ENCODE measurements at regions not wholly inside any gene's neighbourhood (a gene's known extent, or its start where the extent isn't known, plus 50 kb on each side); places are given as distances from the start of the nearest gene placed in this dataset.

GRCh38 chr6:156471000-156471399 is 306.2 kb upstream of the ARID1B start:
- no peak for DNase-seq (ENCODE audit: low read depth in 3 of 3, low spot score in 2 of 3)

GRCh38 chr6:156464100-156464878 is 312.9 kb upstream of the ARID1B start:
- DNase-seq (ENCODE audit: low read depth in 3 of 3, low spot score in 2 of 3): no peak

- DNase-seq (ENCODE audit: low read depth in 3 of 3, low spot score in 2 of 3): no peak
Measured at GRCh38 chr6:156461647-156462046, 315.5 kb upstream of the ARID1B start.

DNA sequence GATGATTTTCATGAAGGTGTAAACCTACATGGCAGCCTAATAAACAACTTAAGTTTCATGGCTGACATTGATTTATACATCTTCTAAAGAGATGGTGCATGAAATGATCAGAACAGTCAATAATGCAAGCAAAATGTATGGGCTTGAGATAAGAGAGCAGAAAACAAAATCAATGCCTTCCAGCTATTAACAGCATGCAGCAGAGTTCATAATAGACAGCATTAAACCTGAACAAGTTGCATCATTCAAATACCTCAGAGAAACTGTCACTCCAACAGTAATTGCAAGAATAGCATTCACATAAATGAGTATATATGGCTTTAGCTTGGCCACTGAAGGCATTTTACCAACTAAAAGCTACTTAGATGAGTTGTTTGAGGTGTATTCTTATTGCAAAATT is 319.6 kb upstream of the ARID1B start:
- DNase-seq (ENCODE audit: low read depth in 3 of 3, low spot score in 2 of 3): no peak

- DNase-seq (ENCODE audit: low read depth in 3 of 3, low spot score in 2 of 3): no peak
Measured at GRCh38 chr6:156455847-156456246, 321.3 kb upstream of the ARID1B start.

- DNase-seq (ENCODE audit: low read depth in 3 of 3, low spot score in 2 of 3): no peak
Measured at GRCh38 chr6:156454867-156455266, 322.3 kb upstream of the ARID1B start.

DNA sequence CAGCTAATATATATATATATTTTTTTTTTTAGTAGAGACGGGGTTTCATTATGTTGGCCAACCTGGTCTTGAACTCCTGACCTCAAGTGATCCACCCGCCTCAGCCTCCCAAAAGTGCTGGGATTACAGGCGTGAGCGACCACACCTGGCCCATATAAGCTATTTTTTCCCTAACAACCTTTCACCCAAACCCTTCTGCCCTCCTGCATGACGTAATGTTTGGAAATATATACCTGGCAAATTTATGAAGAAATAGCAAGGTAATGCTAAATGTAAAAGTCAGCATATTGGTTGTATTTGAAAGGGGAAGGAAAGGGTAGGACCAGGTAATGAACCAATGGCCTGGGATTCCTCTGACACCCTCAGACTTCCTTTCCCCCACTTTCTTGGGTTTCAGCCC is 325.5 kb upstream of the ARID1B start:
- DNase-seq (ENCODE audit: low read depth in 3 of 3, low spot score in 2 of 3): no peak

GRCh38 chr6:156451088-156451487 is 326.1 kb upstream of the ARID1B start:
- DNase-seq (ENCODE audit: low read depth in 3 of 3, low spot score in 2 of 3): no peak

GRCh38 chr6:156450421-156450820 is 326.8 kb upstream of the ARID1B start:
- no peak for DNase-seq (ENCODE audit: low read depth in 3 of 3, low spot score in 2 of 3)

DNA sequence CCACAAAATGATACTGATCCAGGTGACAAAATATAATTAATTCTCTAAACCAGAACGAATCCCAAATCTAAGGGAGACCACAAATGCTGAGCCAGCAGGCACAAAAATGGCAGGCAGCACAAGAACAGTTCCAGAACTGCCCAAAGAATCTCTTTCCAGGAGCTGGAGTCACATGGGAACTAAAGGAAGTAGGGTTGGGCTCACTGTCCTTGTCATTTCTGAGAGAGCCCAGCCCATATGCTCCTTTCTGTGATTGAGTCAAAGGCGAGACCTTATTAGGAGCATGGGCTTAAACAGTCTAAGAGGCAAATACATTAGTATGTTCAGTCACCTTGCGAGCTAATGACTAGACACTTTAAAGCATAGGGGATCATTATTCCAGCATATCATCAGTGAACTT is 327.6 kb upstream of the ARID1B start:
- DNase-seq (ENCODE audit: low read depth in 3 of 3, low spot score in 2 of 3): no peak

DNA sequence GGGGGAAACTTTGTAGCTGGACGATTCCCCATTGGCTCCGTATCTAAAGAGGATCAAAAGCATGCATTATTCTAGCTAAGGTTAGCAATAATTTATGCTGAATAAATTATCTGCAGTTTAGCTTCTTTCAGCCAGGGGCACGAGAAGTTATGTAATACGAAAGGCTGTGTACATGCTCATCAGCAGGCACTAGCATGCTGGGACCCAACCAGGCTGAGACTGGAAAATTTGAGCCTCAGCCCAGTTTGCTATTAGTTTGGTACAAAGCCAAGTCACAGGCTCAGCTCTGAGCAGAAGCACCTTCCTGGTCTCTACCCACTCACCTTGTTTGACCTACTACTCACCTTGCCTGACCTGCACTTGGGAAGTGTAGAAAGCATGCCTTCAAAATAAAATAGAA is 328.1 kb upstream of the ARID1B start:
- DNase-seq (ENCODE audit: low read depth in 3 of 3, low spot score in 2 of 3): no peak

- no peak for DNase-seq (ENCODE audit: low read depth in 3 of 3, low spot score in 2 of 3)
Measured at GRCh38 chr6:156448579-156448978, 328.6 kb upstream of the ARID1B start.

DNA sequence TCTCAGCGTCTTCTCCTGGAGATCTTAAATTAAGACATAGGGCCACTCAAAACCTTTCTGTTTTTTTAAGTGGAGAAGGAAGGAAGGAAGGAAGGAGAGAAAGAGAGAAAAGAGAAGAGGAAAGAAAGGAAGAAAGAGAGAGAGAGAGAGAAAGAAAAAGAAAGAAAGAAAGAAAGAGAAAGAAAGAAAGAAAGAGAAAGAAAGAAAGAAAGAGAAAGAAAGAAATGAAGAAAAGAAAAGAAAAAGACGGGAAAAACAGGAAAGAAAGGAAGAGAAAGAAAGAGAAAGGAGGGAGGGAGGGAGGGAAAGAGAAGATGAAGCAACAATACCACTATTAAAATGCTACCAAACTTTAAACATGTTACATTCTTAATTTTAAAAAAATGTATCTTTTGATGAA is 336.5 kb upstream of the ARID1B start:
- DNase-seq (ENCODE audit: low read depth in 3 of 3, low spot score in 2 of 3): no peak

GRCh38 chr6:156438350-156438923 is 338.7 kb upstream of the ARID1B start:
- DNase-seq (ENCODE audit: low read depth in 3 of 3, low spot score in 2 of 3): no peak

GRCh38 chr6:156437121-156437879 is 339.9 kb upstream of the ARID1B start:
- no peak for DNase-seq (ENCODE audit: low read depth in 3 of 3, low spot score in 2 of 3)

DNA sequence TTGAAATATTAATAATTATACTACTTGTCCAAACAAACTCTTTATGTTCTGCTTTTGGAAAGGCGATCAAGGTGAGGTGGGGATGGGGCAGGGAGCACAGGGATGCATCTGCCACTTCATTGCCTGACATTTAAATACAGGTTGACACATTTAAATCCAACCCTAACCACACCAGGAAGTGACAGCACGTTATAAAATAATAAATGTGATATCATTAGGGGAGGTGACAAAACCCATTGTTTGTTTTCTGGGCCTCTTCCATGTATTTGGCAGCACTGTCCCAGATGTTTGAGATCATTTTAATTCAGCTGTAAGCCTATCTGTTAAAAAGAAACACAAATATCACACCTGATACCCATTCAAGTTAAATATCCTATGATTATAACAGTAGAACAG is 342.4 kb upstream of the ARID1B start:
- no peak for DNase-seq (ENCODE audit: low read depth in 3 of 3, low spot score in 2 of 3)

DNA sequence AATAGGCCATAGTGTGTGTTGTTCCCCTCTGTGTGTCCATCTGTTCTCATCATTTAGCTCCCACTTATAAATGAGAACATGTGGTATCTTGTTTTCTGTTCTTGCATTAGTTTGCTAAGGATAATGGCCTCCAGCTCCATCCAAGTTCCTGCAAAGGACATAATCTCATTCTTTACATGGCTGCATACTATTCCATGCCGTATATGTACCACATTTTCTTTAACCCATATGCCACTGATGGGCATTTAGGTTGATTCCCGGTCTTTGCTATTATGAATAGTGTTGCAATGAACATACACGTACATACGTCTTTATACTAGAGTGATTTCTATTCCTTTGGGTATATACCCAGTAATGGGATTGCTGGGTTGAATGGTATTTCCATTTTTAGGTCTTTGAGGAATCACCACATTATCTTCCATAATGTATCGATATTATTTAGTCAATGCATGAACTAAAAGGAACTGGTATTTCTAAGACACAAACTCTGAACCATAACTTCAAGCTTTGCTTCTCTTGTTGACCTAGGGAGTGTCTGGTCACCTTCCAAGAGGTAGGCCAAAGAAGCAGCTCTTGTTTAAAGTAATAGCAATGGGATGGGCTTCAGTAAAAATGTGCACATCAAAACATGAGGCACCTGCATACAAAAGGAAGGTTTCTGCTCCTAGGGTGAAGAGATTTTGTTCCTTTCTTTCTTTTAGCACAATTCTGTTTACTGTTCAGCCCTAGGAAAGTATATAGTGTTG is 343.0 kb upstream of the ARID1B start:
- no peak for DNase-seq (ENCODE audit: low read depth in 3 of 3, low spot score in 2 of 3)

- DNase-seq (ENCODE audit: low read depth in 3 of 3, low spot score in 2 of 3): no peak
Measured at GRCh38 chr6:156432543-156432942, 344.6 kb upstream of the ARID1B start.

DNA sequence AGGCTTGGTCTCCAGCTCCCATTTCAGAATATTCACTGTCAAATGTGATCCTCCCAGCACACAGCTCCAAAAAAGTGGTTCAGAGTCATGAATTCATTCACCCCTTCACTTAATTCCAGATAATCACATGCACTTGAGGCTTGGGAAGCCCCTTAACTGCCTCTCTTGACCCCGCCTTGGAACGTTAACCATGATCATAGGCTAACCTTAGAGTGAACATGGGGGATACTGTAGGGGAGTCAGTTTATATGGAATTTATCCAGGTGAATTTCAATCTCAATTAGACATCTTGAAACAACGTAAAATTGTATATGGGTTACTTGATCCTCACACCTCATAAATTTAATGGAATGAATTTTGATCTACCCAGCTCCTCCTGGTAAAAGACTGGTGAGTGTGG is 346.8 kb upstream of the ARID1B start:
- no peak for DNase-seq (ENCODE audit: low read depth in 3 of 3, low spot score in 2 of 3)

- no peak for DNase-seq (ENCODE audit: low read depth in 3 of 3, low spot score in 2 of 3)
Measured at GRCh38 chr6:156427345-156427744, 349.8 kb upstream of the ARID1B start.

- no peak for DNase-seq (ENCODE audit: low read depth in 3 of 3, low spot score in 2 of 3)
Measured at GRCh38 chr6:156425359-156426020, 351.7 kb upstream of the ARID1B start.
